Lung (tissue), 11 donors: ENCODE measurements at regions not wholly inside any gene's neighbourhood (a gene's known extent, or its start where the extent isn't known, plus 50 kb on each side); places are given as distances from the start of the nearest gene placed in this dataset.
A peak's percentile ranks its signal among the peaks of the same experiment; 100 is the strongest.

ENCODE experiments used
- ATAC-seq: fragments of 200-7000 bp; cut with Tn5 transposase; one replicate; pipeline ENCODE4 v1.9.1; 2020; ENCODE audit warnings: moderate number of reproducible peaks; ENCODE audit not compliant: insufficient read depth, low FRiP score
- DNase-seq, 3 donors: peaks; one replicate each; pipeline ENCODE4 v3.0.0-alpha.2; 2013 to 2017
- H3K27ac ChIP-seq, 2 donors: one replicate each; pipeline ENCODE4 v1.5.1; 2013; ENCODE audit warnings: mild to moderate bottlenecking in 2 of 2, moderate library complexity in 2 of 2, control low read depth in 1 of 2, inconsistent platforms in 1 of 2, low read depth in 1 of 2, low read length in 1 of 2
- H3K27me3 ChIP-seq, 3 donors: one replicate each; pipeline ENCODE4 v1.5.1; 2013; ENCODE audit warnings: low read length in 2 of 3; ENCODE audit not compliant: control insufficient read depth in 3 of 3, insufficient read depth in 3 of 3
- H3K36me3 ChIP-seq, 4 donors: one replicate each; pipeline ENCODE4 v1.5.1; 2013; ENCODE audit warnings: low read length in 4 of 4, mild to moderate bottlenecking in 1 of 4, moderate library complexity in 1 of 4; ENCODE audit not compliant: control insufficient read depth in 4 of 4, insufficient read depth in 4 of 4
- H3K4me1 ChIP-seq, 5 donors: one replicate each; pipeline ENCODE4 v1.5.1; 2013; ENCODE audit warnings: low read length in 5 of 5, mild to moderate bottlenecking in 2 of 5, moderate library complexity in 1 of 5; ENCODE audit not compliant: control insufficient read depth in 5 of 5, insufficient read depth in 5 of 5
- H3K4me3 ChIP-seq: one replicate; pipeline ENCODE4 v1.5.1; 2013; ENCODE audit warnings: mild to moderate bottlenecking, control low read depth, moderate library complexity
- H3K9ac ChIP-seq, 2 donors: one replicate each; pipeline ENCODE4 v1.5.1; 2013; ENCODE audit warnings: low read length in 2 of 2, control low read depth in 1 of 2; ENCODE audit not compliant: insufficient read depth in 1 of 2
- H3K9me3 ChIP-seq, 4 donors: one replicate each; pipeline ENCODE4 v1.5.1; 2013; ENCODE audit warnings: low read length in 3 of 4, mild to moderate bottlenecking in 1 of 4, moderate library complexity in 1 of 4; ENCODE audit not compliant: control insufficient read depth in 4 of 4, insufficient read depth in 3 of 4
- WGBS, 2 donors: extraction: QIAGEN DNeasy Blood & Tissue Kit; methylation state at CpG; one replicate each; pipeline ENCODE4 v1.1.7; 2013; 5-methylcytosine and 5-hydroxymethylcytosine counted together
- TF ChIP-seq, protein P1 (sequence below): IDR thresholded peaks from 2 replicates; pipeline ENCODE4 v1.5.1; 2012; ENCODE audit warnings: mild to moderate bottlenecking; ENCODE audit errors: control extremely low read depth, extremely low read depth
- donor health status: control.
- donor health status: control.
- donor health status: Bipolar disorder and iron deficiency.
- donor health status: healthy.
- donor health status: DM: yes; HTN: yes; CAD: no.

DNA sequence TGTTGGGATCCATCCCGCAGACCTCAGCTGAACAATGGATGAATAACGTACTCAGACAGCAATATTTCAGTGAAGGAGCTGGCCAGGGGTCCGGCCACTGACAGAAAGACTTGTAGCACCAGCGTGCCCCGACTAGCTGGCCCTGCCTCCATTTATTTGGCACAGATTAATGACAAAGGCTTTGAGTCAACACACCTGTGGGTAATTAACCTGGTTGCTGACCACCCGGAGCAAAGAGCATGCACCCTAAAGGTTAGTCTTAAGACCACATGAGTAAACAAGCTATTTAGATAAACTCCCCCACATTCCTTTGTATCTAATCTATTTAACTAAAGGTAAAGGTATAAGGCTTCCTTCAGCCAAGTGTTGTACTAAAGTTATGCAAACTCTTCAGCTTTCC lies 868.6 kb downstream of the LRFN5 start:
- no peak overlapping the region for H3K4me3 ChIP-seq
- H3K9ac ChIP-seq = no peak overlapping the region
- TF ChIP-seq, protein P1, sequence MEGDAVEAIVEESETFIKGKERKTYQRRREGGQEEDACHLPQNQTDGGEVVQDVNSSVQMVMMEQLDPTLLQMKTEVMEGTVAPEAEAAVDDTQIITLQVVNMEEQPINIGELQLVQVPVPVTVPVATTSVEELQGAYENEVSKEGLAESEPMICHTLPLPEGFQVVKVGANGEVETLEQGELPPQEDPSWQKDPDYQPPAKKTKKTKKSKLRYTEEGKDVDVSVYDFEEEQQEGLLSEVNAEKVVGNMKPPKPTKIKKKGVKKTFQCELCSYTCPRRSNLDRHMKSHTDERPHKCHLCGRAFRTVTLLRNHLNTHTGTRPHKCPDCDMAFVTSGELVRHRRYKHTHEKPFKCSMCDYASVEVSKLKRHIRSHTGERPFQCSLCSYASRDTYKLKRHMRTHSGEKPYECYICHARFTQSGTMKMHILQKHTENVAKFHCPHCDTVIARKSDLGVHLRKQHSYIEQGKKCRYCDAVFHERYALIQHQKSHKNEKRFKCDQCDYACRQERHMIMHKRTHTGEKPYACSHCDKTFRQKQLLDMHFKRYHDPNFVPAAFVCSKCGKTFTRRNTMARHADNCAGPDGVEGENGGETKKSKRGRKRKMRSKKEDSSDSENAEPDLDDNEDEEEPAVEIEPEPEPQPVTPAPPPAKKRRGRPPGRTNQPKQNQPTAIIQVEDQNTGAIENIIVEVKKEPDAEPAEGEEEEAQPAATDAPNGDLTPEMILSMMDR = no peak
- H3K36me3 ChIP-seq = no peaks in the 10 kb centered on the region
- H3K9me3 ChIP-seq = no peaks in the 10 kb centered on the region
- DNase-seq = no peak
- H3K27me3 ChIP-seq = no peaks in the 10 kb centered on the region
- 40 to 64% methylated on average over 6 of the region's 6 CpGs for WGBS, 2 donors
- peaks cover 0 to 1% (median 0%) of the 10 kb centered on the region in 5 donors for H3K4me1 ChIP-seq
- H3K27ac ChIP-seq = no peak overlapping the region
- no peak for ATAC-seq

DNA sequence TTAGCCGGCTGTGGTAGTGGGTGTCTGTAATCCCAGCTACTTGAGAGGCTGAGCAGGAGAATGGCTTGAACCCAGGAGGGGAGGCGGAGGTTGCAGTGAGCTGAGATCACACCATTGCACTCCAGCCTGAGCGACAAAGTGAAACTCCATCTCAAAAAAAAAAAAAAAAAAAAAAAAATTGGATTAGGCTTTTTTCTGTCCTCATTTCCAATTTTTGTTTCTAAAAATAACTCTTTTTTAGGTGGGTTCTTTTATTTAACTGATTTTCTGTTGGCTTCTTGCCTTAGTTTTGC lies 863.7 kb downstream of the LRFN5 start:
- no peaks in the 10 kb centered on the region for H3K27me3 ChIP-seq
- WGBS, 2 donors = 87 to 88% methylated on average over 3 of the region's 3 CpGs
- no peaks in the 10 kb centered on the region for H3K36me3 ChIP-seq
- H3K9ac ChIP-seq = no peak overlapping the region
- no peak for DNase-seq
- no peaks in the 10 kb centered on the region for H3K4me1 ChIP-seq
- no peaks in the 10 kb centered on the region for H3K9me3 ChIP-seq
- no peak for ATAC-seq
- TF ChIP-seq, protein P1 = no peak
- no peak overlapping the region for H3K4me3 ChIP-seq
- H3K27ac ChIP-seq = no peak overlapping the region

DNA sequence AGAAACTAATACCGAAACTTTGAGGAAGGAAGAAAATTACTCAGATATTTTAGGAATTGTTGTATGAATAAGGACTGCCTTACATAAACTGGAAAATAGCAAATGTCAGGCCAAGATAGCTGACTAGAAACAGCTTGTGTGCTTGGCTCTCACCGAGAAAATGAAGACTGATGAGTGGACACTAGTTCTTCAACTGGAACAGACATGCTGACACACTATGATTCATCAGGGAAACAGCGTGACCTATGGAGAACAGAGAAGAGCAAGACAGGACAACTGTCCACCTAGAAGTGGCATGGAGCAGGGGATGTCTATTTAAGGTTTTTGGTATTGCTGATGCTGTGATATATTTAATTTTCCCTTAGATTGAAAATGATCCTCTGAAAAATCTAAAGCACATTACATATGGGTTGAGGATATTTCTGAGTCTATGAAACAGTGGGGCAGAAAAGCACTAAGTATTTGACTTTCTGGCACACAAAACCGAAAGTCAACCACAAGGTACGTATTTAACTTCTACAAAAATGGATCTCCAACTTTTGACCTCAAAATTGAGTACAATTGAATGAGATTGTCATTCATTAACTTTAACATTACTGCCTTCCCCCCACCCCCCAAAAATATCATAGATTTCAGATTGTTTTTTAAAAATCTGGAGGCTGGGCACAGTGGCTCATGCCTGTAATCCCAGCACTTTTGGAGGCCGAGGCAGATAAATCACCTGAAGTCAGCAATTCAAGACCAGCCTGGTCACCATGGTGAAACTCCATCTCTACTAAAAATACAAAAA lies 863.2 kb downstream of the LRFN5 start:
- Histone ChIP-seq H3K4me1 (no peaks in the 10 kb centered on the region), H3K27me3 (no peaks in the 10 kb centered on the region), H3K36me3 (no peaks in the 10 kb centered on the region), H3K27ac (no peak overlapping the region), H3K4me3 (no peak overlapping the region), H3K9me3 (no peaks in the 10 kb centered on the region), H3K9ac (no peak overlapping the region)
- TF ChIP-seq, protein P1 = no peak
- no peak for ATAC-seq
- WGBS, 2 donors = 82 to 88% methylated on average over 6 of the region's 6 CpGs
- peak in 1 of 3 donors; percentile 4 for DNase-seq

DNA sequence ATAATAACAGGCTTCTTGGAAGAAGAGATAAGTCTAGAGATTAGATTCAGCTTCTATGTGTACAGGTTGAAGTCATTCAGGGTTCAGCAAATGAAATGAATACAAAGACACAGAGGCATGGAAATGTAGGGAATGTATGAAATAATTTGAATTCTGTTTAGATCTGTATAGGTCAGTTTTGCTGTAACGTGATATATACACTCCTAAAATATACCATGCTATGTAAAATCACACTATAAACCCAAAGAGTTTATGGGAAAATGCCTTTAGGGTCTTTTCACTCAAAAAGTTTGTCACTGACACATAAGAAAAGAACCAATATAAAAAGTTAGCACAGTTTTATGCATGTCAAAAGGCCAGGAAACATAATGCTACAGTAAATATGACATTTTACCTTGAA lies 854.0 kb downstream of the LRFN5 start:
- WGBS, 2 donors = 69 to 78% methylated on average over 1 of the region's 1 CpG
- H3K9me3 ChIP-seq = no peaks in the 10 kb centered on the region
- no peak overlapping the region for H3K27ac ChIP-seq
- TF ChIP-seq, protein P1 = no peak
- ATAC-seq (no peak), DNase-seq (no peak)
- H3K36me3 ChIP-seq = no peaks in the 10 kb centered on the region
- no peak overlapping the region for H3K9ac ChIP-seq
- H3K4me1 ChIP-seq = no peaks in the 10 kb centered on the region
- H3K4me3 ChIP-seq = no peak overlapping the region
- no peaks in the 10 kb centered on the region for H3K27me3 ChIP-seq
